NCI-H226 (cell line): ENCODE measurements at regions not wholly inside any gene's neighbourhood (a gene's known extent, or its start where the extent isn't known, plus 50 kb on each side); places are given as distances from the start of the nearest gene placed in this dataset.
"Not testable (repeated sequence)": the region's sequence is repeated elsewhere in the genome, so short reads cannot be mapped to it uniquely, and the experiment has no call there.

Experiments used
- DNase-seq: peaks from one replicate; pipeline ENCODE4 v3.0.0-alpha.2; 2015

DNA sequence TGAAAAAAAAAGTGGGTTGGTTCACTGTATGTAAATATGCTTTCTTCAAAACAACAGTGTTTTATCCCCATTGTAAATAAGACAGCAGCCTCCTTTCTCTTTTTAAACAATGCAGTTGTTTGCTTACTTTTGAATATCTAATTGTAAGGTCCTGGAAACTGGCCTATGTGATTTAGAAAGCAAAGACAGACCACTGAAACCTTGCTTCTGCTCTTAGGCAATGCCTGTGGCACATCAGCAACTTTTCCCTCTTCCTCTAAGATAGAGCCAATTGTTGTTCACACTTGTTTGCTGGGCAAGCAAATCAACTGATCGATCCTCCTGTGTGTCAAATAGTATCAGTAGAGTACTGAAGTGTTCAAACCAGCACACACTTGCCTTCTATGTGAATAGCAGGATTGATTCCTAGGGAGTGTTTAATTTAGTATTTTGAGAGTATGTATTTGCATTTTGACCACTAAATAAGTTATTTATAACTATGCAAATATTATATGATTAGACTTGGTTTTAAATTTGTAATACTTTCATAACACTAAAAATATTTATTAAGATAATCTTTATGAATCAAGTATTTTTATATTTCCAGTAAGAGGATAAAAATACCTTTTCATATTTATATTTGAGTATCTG lies 55.4 kb upstream of the GRPR start:
- DNase-seq, result no peak

DNA sequence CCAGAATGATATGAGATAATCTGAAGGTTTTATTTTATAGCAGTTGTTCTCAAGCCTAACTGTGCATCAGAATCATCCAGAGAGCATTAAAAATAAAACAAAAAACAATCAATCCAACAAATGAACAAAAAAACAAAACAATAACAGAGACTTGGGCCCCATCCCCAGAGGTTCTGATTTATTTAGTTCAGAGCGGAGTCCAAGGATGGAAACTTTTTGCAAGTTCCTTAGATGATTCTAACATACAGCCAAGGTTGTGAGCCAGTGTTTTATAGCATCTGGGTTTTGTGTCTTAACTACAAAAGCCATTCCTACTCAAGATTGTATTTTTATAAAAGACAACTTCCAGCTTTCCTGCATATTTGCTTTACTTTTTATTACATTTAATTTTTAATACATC lies 59.4 kb upstream of the GRPR start:
- no peak for DNase-seq

DNA sequence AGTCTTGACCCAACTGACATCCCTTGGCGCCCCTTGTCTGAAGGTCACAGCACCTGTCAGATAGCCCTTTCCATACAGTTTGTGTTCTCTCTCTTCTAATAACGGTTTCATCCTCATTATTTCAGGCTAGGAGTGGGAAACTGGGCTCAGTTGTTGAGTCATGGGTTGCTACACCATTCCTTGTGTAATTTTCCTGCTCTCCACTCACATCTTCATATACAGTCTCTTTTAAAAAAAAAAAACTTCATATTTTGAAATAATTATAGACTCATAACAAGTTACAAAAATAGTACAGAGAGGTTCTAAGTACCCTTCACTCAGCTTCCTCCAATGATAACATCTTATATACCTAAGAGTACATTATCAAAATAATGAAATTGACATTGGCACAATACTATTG lies 60.2 kb upstream of the GRPR start:
- no peak for DNase-seq

DNA sequence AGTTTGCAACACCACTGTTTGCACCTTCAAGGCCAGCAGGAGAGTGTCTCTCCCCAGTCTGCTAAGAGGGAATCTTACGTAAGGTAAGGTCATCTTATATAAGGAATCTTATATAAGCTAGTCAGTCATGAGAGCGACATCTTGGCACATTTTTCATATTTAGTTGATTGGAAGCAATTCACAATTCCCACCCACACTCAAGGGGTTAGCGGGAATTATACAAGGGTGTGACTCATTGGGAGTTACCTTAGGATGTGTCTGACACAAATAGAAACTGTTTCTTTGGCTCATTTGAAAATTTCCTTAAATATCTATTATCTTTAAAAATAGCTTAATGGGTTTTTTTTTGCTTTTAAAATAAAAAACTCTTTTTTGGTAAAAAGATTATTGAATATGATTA lies 62.1 kb upstream of the GRPR start:
- no peak for DNase-seq

DNA sequence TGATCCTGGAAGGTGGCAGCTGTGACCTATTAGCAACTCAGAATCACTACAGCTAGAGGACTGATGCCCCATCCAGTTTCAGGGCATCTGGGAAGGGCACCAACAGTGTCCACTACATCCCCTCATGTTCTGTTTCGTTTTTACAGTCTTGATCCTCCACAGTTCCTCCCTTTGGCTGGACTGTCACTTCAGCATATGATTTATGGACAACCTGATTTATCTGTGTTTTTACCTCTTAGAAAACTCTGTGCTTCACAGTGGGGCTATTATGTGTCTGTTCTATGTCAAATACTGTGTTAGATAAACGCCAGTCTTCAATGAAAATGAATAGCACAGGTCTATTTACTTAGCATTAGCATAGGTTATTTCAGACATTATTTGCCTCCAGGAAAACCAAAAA lies 63.1 kb upstream of the GRPR start:
- DNase-seq, result no peak

DNA sequence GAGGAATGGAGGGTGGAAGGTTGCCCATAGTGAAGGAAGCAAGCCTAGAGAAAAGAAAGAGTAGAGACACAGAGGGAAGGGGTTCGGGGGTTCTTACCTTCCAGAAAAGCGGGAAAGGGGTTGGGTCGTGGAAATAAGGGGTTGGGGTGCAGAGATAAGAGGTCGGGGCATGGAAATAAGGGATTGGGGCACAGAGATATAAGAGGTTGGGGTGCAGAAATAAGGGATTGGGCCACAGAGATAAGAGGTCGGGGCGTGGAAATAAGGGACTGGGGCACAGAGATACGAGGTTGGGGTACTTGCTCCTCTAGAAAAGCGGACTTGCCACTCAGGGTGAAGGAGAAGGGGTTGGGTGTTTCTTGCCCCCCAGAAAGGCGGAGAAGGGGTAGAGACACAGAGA lies 74.2 kb upstream of the GRPR start:
- DNase-seq, result not testable (repeated sequence)

DNA sequence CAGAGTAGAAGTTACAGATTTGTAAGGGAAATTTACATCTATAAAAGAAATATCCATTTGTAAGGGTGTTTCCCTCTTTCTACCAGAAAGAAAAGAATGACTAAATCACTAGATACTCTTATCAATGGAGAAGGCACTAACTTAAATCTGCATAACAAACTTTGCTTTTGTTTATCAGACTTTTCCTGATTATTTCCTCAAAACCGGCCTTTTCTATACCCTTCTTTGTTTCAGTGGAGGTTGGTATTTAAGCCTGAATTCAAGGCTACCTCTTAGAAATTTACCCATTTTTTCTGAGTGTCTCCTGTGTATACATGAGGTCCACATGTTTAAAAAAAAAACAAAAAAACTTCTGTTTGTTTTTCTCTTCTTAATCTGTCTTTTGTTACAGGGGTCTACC lies 80.4 kb upstream of the GRPR start:
- DNase-seq, result no peak

DNA sequence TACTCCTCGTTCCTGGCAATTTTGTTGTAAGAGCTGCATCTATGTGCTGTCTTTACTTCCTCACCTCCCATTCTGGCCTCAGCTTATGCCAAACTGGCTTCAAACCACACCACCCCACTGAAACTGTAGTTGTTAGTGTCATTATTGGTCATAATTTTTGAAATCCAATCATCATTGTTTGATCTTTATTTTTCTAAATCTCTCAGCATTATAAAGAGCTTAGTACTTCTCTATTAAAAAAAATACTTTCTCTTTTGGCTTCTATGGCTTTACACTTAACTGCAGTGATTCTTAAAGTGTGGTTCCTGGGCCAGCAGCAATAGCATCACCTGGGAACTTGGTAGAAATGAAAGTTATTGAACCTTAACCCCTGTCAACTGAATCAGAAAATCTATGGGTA lies 83.5 kb upstream of the GRPR start:
- no peak for DNase-seq

DNA sequence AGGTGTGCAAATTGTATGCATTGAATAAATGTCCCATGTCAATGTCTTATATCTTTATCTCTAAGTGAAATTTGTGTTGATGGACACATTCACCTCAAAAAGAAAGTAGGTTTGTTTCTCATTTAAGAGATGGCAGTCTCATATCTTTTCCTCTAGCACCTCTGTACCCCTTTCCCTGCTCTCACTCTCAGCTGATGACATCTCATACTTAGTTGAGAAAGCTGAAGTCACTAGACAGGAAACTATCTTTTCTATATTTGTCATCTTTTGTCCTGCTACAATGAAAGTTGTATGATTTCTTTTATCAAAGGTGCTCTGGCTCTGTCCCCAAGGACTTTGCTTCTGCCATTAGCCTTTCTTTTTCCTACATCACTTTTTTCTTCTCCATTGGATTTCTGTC lies 84.0 kb upstream of the GRPR start:
- no peak for DNase-seq

DNA sequence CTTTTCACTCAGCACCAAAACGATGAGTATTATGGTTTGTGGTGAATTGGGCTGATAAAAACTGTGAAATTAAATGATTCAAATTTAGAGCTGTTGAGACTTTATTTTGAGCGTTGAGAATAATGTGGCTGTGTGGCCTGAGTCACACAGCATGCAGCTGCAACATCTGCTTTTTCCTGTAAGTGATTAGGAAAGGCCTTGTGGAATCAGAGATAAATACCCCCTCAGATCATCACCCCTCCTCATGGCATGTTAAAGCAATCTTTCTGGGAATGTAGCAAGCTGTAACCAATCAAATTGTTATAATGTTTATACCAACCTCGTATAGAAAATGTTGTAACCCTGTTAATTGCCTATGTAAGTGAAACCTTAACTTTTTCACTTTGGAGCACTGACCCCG lies 90.0 kb upstream of the GRPR start:
- DNase-seq, result no peak

DNA sequence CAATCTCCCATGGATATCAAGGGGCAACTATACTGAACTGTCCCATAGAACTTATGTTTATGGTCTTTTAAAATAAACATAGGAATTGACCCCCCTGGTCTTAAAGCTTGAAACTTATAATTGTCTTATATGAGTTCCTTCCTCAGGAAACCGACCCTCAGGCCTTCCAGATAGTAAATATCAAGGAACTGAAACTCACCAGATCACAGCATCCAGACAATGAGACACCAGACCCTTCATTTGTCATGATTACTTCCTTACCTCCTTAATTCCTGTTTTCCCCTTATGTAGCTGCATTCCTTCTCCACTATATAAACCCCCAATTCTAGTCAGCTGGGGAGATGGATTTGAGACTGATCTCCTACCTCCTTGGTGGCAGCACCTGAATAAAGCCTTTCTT lies 94.8 kb upstream of the GRPR start:
- DNase-seq, result no peak

DNA sequence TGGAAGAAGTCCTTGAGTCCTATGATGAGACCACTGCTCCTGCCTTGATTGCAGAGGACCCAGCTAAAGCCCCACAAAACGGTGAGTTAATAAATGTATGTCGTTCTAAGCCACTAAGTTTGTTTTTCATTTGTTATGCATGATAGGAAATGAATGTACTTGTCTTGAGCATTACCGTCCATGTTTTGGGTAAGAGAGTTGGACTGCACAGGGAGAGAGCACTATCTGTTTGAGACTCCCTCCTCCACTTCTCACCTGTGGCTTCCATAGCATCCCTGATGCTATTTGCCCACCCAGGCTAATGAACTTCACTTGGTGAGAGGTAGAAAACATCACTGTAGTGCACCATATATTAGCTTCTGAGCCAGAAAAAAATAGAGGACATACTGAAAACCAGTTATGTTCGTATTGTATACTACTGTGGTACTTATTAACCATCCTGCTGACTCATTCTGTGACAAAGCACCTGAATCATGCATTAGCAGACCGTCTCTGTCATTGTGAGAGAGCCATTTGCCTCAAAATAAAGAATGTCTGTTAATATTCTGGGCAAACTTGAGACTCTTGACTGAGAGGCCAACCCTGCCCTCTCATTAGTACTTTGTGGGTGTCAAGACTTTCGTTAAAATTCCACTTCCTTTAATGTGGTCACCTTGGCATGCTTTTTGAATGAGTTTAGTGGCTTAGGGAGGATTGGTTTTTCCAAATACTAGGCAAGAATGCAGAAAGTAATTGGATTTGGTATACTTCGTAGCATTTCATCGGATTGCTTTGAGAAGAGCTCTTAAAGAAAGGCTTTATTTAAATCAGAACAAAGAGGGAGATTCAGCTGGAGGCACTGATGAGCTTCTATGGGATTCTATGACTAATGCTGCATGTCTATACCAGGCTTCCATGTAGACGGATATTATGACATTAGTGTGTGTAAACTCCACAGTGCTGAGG lies 99.3 kb upstream of the GRPR start:
- DNase-seq, result peak; percentile 29

DNA sequence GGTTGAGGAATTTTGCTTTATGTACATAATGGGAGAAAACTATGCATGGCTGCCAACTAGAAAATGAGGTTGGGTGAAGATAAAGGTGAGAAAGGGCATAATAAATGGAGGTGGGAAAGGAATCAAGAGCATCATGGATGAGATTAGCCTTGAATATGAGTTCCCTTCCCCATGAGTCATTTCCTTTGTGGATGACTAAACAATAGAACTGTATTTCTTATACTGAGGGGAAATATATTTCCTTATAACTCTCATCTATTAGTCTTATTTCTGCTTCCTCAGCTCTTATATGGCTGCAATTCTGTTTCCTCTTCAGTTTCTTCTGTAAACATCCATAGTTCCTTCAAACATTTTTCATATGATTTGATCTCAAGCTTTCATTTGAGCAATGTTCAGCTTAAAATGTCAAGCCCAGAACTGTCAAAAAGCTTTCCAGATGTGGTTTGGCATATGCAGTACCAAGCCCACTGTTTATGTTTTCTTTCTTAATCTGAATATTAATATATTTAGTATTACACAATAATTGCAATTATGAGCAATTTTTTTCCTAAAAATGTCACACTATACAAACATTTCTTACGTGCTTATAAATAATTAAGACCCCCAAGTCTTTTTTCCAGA lies 100.7 kb upstream of the GRPR start:
- peak; percentile 73 for DNase-seq

DNA sequence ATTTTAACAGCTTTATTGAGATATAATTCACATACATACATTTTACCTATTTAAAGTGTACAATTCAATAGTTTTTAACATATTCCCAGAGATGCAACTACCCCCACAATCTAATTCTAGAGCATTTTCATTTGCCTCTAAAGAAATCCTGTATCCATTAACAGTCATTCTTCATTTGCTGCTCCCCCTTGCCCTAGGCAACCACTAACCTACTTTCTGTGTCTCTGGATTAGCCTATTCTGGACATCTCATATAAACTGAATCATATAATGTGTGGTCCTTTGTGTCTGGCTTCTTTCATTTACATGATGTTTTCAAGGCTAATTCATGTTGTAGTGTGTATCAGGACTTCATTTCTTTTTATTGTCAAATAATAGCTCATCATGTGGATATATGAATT lies 105.1 kb upstream of the GRPR start:
- no peak for DNase-seq

DNA sequence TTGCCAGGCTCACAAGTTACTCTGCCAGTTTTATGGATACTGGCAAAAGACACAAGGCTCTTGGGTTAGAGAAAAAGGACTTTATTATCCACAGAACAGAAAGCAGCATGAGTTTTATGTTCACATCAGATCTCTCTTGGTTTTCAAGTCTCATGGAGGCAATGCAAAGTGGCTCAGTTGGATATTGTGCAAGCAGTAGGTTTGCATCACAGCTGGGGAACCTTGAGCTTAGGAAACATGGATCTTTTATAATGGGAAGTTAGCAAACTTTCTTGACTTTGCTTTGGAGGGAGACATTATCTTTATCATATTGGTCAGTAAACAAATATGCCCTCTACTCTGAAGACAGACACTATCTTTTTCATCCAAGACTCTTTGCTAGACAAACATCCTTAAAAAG lies 109.2 kb upstream of the GRPR start:
- no peak for DNase-seq

DNA sequence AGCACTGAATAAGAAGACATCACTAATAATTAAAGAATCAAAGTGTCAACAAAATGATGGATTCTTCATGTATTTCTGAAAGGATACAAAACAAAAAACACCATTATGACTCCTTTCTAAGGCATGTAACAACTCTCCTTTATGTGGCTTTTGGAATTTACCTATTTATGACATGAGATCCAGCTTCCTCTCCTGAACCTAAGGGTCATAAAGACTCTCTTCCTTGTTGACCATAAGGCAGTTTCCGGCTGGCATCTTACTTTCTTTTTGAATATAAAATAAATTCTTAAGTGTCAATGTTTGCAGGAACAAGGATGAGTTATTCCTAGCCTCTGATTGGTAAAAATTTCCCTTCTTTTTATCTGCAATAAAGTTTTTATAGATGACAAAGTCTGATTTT lies 111.1 kb upstream of the GRPR start:
- DNase-seq, result no peak

DNA sequence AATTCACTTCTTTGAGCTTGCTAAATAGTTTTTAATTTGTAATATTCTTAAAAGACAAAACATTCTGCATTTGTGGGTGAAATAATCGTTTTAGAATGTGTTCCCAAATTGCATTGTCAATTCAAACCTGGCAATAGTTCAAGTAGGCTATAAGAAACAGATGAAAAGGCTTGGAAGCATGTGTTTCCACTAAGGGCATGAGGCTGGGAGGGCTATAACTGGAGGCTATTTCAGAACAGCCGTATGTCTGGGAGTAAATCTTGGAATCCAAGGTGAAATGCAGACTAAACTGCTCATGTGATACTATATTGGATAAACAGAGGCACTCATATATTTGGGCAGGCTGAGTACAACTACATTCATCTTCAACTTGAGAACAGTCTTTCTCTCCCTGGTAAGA lies 117.4 kb upstream of the GRPR start:
- DNase-seq, result no peak

DNA sequence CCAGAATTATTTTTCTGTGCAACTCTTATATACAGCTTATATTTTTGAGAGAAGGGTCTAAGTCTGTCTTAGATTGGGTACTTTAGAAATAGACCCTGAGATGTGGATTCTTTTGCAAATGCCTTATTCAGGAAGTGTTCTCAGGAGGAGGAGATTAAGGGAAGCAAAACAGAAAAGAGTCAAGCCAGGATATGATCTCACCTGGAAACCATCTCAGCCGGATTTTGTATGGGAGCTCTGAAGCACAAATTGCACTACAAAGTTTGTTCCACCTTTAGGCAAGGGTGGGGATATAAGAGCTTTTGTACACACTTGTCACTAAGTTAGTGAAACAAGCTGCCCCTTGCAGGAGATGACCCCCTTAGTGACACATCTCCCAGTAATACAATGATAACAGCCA lies 121.2 kb upstream of the GRPR start:
- peak; percentile 16 for DNase-seq

DNA sequence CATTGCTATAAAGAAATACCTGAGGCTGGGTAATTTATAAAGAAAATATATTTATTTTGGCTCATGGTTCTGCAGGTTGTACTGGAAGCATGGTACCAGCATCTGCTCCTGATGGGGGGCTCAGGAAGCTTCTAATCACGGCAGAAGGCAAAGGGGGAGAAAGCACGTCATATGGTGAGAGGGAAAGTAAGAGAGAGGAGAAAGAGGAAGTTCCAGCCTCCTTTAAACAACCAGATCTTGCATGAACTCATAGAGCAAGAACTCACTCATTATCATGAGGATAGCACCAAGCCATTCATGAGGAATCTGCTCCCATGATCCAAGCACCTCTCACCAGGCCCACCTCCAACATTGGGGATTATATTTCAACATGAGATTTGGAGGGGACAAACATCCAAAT lies 125.0 kb upstream of the GRPR start:
- DNase-seq, result no peak

DNA sequence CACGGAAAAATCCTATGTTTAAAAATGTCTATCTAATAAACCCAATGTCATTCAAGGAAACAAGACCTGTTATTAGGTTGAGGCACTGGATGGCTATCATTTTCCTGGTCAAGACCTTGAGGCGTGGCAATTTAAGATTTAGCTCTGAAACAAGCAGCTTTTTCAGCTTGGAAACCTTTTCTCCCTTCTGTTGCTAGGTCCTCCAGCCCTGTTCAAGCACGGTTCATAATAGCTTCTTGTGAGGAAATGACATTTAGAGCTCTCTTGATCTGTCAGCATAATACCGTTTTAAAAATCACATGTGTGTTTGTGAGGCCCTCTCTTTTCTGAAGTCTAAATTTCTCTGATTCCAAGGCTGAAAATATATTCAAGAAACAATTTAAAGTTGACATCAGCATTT lies 133.6 kb upstream of the GRPR start:
- DNase-seq, result no peak

DNA sequence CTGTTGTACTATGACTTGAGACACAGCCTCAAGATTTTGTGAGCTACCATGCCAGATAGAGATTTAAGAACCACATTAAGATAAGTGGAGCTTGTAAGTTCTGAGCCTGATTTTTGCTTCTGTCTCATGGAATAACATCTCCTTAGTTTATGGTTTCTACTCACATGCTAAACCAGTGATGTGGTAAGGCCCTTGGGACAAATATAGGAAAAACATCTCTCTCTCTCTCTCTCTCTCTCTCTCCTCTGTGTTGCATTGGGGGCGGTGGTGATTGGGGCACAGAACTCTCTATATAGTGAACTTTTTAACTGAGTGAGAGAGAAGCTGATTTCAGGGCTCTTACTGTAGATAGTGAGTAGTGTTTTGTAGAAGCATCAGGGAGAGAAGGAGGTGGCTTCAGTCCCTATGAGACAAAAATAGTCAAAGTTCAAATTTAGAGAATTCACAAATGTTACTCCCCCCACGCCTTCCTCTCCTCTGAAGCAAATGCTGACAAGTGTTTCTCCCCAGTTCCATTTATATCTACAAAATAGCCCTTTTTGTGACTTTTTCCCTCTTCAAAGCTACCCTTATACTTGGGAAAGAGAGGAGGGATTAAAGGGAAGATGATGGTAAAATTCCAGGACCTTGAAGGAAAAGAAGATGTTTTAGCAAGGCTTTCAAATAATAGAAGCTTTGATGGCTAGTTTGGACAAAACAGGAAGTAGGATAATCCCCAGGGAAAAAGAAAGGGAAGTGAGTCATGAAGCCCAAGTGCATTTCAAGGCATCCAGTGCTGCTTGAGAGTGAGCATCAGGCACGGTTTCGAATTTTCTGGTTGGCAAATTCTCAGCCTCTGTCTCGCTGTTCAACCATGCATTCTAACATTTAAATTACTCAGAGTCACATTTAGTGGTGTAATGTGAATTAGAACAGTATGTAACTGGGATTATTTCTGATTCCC lies 134.3 kb upstream of the AP1S2 start:
- DNase-seq, result peak; percentile 59

DNA sequence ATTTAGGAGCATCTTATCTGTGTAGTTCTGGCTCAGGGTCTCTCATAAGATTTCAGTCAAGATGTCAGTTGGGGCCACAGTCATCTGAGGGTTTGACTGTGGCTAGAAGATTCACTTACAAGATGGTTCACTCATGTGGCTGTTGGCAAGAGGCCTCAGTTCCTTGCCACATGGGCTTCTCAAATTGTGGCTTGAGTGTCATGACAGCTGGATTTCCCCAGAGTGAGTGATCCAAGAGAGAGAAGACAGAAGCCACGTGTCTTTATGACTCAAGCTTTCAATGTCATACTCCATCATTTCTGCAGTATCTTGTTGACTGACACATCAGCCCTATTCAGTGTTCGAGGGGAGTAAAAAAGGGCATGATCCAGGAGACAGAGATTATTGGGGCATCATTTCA lies 131.3 kb upstream of the AP1S2 start:
- no peak for DNase-seq

DNA sequence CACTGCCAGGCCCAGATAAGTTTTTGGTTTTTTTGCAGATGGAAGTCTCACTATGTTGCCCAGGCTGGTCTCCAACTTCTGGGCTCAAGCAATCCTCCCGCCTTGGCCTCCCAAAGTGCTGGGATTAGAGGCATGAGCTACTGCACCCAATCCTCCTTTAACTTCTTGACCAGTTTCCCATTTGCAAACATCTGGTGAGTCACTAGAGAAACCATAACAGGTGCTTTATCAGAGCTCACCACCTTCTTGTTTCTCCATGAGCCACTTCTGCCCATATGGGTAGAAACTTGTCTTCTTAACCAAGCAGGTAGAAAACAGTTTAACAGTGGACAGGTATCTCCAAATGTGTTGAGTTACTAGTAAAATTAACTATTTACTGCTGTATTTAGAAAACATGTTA lies 128.4 kb upstream of the AP1S2 start:
- DNase-seq, result no peak
